K562 (cell line): ENCODE measurements at regions not wholly inside any gene's neighbourhood (a gene's known extent, or its start where the extent isn't known, plus 50 kb on each side); places are given as distances from the start of the nearest gene placed in this dataset.

Source experiments
- CSDE1 ChIP-seq, 2 experiments: fragments of 450-650 bp; IDR thresholded peaks; 2 replicates each; pipeline ENCODE4 v1.6.1; 2016; ENCODE audit warnings: mild to moderate bottlenecking in 1 of 2
- CTCF ChIP-seq, 3 experiments: IDR thresholded peaks in 2 of 3; conservative IDR thresholded peaks in 1 of 3; 2 replicates each; pipeline ENCODE4 v1.5.1; 2011 to 2012; ENCODE audit warnings: low read length in 3 of 3, mild to moderate bottlenecking in 3 of 3, control low read depth in 2 of 3, improper control_type of control experiment in 1 of 3, inconsistent platforms in 1 of 3, low read depth in 1 of 3, mixed read lengths in 1 of 3, moderate library complexity in 1 of 3; ENCODE audit not compliant: insufficient read depth in 2 of 3
- ERF ChIP-seq: fragments of 450-650 bp; formaldehyde crosslinking; IDR thresholded peaks from 2 replicates; pipeline ENCODE4 v1.4.0; 2020; ENCODE audit warnings: mild to moderate bottlenecking, mixed read lengths
- NBN ChIP-seq: fragments of 450-650 bp; IDR thresholded peaks from 2 replicates; pipeline ENCODE4 v1.6.1; 2016; ENCODE audit warnings: low read depth, mild to moderate bottlenecking
- PHF20 ChIP-seq: fragments of 450-650 bp; IDR thresholded peaks from 2 replicates; pipeline ENCODE4 v1.6.1; 2018; ENCODE audit not compliant: partially characterized antibody
- POLR2A ChIP-seq: fragments of 450-650 bp; conservative IDR thresholded peaks from 2 replicates; pipeline ENCODE4 v1.6.1; 2016
- SIN3B ChIP-seq: fragments of 450-650 bp; IDR thresholded peaks from 2 replicates; pipeline ENCODE4 v1.6.1; 2017; ENCODE audit warnings: low read depth, mild to moderate bottlenecking, moderate library complexity
- TRIM28 ChIP-seq: fragments of 450-650 bp; IDR thresholded peaks from 2 replicates; pipeline ENCODE4 v1.6.1; 2017
- TF ChIP-seq, protein P1 (sequence below), 2 experiments: fragments of 450-650 bp in 1 of 2; sonication (generic) in 1 of 2; formaldehyde crosslinking; conservative IDR thresholded peaks; 2 replicates each; pipeline versions ENCODE4 v1.4.0 to v1.8.1; 2020 to 2022; ENCODE audit warnings: mild to moderate bottlenecking in 1 of 2, missing genetic modification reagents in 1 of 2

DNA sequence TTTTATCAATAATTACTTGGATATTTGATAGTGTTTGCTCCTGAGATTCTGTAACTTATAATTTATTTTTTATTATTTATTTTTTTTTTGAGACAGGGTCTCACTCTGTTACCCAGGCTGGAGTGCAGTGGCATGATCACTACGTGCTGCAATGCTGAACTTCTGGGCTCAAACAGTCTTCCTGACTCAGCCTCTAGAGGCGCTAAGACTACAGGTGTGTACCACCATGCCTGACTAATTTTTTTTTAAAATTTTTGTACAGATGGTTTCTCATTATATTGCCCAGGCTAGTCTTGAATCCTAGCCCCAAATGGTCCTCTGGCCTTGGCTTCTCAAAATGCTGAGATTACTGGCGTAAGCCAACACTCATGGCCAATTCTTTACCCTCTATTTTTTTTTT is 845.5 kb upstream of the ADGRL4 start:
- TF ChIP-seq PHF20 (no peak), POLR2A (no peak), CSDE1 (IDR thresholded peaks at IDR 0.05) (no peak), NBN (no peak), SIN3B (no peak), CTCF (IDR thresholded peaks at IDR 0.05 in 2 of 3, conservative IDR thresholded peaks at IDR 0.05 in 1 of 3; ENCODE audit: insufficient read depth in 2 of 3, low read depth in 1 of 3, low read length in 3 of 3) (no peak), TRIM28 (no peak), ERF (CRISPR knock-in tag) (no peak)
- TF ChIP-seq, protein P1, sequence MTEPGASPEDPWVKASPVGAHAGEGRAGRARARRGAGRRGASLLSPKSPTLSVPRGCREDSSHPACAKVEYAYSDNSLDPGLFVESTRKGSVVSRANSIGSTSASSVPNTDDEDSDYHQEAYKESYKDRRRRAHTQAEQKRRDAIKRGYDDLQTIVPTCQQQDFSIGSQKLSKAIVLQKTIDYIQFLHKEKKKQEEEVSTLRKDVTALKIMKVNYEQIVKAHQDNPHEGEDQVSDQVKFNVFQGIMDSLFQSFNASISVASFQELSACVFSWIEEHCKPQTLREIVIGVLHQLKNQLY (CRISPR knock-in tag; conservative IDR thresholded peaks at IDR 0.05), result no peak
